HG02759 (cell line): ENCODE measurements at regions not wholly inside any gene's neighbourhood (a gene's known extent, or its start where the extent isn't known, plus 50 kb on each side); places are given as distances from the start of the nearest gene placed in this dataset.

Experiments
- ATAC-seq: cut with Tn5 transposase; IDR thresholded peaks from one replicate; pipeline ENCODE4 v1.9.1; 2021; ENCODE audit warnings: mild to moderate bottlenecking, moderate library complexity; ENCODE audit not compliant: unreplicated experiment

DNA sequence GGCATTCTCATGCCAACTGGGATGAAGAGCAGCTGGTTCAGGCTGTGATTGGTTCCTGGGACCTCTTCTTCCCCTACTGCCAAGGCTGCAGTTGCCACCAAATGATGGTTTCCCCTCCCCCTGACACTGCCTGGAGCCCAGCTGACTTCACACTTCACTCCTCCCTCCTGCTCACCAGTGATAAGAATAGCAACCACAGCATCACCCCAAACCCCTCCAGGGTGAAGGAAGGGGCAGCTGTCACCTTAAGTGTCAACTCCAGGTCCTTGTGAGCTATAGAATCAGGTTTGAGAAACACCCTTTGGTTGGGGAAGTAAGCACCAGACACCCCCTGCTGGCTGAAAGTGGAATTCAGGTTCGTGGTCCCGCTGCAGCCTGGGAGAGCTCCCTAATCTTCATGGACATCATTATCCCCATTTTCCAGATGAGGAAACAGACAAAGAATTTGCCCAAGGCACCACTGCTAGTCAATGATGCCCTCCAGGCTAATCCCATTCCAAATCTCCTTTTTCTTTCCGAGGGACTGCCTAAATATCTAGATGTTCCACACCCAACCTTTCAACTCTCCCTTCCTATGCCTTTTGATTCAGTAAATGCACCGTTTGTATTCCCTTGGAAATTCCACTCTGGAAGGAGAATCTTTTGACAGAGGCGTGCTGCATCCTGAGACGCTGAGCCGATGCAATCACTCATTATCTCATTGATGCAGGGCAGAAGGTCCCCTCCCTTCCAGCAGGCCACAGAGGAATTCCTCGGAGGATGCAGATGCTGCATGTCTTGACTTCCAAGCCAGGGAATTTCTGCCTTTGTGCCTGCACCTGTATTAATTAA is 50.6 kb upstream of the UQCRFS1 start:
- ATAC-seq = peak; percentile 66

DNA sequence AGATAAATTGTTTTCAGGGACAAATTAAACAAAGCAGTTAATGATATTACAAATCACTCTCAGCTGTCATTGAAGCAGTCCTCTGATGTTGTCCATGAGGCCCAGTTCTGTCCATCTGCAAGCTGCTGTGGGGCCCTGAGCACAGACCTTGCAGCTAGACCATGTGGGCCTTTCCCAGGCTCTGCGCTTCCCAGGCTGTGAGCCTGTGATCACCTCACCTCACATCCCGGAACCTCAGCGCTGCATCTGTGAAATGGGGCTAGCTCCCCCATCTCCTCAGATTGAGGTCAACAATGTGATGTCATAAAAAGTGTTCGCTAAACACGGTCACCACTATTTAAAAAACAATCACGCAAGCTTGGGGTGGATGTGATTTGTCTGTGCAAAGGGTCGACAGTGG is 51.9 kb upstream of the UQCRFS1 start:
- no peak for ATAC-seq

DNA sequence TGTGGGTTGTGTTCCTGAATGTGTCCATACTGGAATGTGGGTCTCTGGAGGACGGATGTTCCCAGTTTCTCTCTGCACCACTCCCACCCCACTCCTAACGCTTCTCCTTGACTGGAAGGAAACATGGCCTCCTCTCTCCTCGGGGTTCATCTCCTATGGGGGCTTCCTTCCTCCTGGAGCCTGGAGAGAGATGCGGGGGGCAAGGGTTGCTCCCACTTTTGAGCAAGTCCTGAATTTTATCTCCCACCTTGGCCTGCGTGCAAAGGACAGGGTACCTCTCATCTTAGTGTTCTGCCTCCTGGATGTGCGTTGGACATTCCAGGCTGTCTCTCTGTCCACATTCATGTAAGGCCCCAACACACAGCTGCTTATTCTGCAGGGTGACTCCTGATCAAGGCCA is 52.5 kb upstream of the UQCRFS1 start:
- ATAC-seq = no peak

DNA sequence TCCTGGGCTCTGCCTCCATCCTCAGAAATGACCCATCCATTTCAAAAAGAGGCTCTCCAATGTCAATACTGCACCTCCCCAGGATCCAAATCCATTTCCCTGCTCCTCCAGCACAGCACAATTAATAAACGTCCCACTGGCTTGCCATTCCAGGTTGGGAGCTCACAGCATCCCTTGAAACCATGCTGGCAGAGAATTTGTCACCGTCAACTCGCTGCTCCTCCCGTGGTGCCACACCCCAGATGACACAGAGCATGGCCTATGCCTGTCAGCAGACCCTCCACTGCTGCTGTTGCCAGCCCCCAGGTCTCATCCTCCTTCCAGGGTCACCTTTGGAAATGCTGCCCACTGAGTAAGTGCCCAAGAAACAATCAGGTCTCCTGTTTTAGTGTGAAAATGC is 53.0 kb upstream of the UQCRFS1 start:
- no peak for ATAC-seq

DNA sequence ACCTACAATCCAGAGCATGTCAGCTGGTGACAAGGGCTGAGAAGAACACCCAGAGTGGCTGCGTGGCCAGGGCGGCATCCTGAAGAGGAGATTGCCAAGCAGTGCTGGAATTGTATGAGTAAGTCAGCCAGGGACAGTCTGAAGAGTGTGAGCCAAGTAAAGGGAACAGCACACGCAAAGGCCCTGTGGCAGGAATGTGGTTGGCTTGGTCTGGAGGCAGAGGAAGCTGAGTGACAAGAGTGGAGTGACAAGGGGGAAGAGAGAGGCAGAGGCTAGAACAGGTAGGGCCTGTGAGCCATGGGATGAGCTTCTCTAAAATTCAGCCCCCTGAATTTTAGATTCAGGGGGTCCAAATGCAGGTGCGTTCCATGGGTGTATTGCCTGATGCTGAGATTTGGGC is 53.7 kb upstream of the UQCRFS1 start:
- ATAC-seq = no peak

DNA sequence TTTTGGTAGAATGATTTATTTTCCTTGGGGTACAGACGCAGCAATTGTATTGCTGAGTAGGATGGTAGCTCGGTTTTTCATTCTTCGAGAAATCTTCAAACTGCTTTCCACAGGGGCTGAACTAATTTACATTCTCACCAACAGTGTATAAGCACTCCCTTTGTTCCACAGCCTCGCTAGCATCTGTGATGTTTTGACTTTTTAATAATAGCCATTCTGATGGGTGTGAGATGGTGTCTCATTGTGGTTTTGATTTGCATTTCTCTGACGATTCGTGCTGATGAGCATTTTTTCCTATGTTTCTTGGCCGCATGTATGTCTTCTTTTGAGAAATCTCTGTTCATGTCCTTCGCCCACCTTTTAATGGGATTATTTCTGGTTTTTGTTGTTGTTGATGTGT is 54.8 kb upstream of the UQCRFS1 start:
- no peak for ATAC-seq

DNA sequence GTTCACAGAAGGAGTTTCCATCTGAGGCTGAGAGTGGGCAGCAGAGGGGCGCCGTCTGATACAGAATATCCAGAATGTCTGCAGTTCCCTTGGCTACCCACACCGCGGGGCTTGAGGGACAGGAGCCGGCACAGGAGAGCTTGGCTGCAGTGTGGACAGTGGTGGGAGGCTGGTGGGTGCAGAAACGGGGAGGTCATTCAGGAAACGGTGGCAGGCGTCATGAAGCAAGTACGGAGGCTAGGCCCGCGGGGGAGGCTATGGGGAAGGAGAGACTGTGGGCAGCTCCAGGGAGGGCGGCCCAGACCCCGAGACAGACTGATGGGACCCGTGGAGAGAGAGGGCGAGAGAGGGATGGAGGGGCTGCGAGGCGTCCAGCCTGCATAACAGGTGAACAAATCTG is 55.2 kb upstream of the UQCRFS1 start:
- ATAC-seq = no peak

DNA sequence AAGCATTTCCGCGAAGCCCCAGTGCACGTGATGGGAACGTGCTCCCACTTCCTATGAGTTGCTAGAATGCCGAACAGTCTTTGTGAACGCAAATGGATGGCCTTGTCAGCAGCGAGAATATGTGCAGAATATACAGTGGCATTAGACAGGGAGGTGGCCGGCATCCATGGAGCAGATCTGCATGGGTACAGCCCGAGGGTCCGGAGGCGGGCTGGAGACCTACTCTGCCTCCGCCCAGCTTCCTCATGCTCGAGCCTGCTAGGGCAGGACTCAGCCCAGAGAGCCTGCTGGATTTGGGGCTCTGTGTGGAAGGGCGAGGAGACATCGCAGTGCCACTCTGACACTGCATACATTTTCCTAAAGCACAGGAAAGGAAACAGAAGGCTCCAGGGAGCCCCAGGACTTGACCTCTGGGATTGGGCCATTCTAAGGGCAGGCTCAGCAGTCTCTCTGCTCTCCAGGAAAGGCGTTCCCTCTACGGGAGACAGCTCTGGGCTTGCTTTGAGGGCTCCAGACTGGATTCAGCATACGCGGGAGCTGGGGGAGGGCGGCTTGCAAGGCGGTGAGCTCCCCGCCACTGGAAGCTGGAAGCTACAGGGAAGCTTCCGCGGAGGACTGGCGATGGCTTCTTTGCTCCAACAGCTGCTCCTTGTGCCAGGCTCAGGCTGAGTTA is 55.9 kb upstream of the UQCRFS1 start:
- no peak for ATAC-seq

DNA sequence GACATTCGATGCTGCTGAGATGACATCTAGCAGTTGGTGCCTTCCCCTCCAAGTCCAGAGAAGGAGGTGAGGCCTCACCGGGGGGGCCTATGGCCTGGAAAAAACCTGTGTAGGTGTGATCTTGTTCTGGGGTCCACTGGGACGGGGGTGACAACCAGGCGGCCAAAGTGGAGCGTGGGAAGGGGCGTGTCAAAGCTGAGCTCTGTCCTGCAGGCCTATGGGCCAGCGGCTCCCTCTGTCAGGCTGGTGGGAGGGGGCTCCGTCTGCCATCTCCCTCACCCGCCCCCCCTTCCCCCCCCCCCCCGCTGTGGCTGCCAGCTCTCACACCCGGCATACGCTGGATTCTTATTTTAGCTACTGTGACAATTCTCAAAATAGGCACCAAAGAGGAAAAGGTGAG is 56.7 kb upstream of the UQCRFS1 start:
- ATAC-seq = no peak

DNA sequence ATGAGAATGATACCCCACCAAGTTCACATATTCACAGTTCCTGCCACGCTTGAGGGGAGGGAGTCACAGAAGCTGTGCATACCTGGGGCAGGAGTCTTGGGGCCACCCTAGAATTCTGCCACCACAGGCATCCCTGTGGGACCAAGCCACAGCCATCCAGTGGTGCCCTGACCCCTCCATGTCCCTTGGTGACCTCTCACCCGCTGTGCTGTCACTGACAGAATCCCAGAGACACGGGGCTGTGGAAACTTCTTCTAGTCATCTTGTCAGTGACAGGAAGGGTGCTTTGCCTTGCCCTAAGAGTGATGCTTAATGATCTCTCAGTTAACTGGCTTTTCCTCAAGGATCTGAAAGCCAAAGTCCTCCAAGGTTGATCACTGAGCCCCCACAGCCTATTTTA is 58.4 kb upstream of the UQCRFS1 start:
- ATAC-seq = no peak

DNA sequence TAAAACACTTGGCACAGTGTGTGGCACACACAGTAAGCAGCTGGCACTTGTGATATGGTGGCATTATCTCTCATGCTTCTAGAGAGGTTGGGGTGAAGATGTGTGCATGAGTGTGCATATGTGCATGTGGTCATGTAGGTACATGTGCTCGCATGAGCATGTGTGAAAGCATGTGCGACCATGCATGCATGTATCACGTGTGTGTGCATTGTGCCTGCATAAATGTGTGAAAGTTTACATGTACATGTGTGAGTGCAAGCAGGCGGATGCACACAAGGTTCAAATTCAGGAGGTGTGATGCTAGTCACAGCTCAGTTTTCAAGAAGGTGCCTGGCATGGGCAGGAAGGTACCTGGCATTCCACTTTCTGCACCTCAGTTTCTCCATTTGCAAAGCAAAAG is 59.0 kb upstream of the UQCRFS1 start:
- no peak for ATAC-seq

DNA sequence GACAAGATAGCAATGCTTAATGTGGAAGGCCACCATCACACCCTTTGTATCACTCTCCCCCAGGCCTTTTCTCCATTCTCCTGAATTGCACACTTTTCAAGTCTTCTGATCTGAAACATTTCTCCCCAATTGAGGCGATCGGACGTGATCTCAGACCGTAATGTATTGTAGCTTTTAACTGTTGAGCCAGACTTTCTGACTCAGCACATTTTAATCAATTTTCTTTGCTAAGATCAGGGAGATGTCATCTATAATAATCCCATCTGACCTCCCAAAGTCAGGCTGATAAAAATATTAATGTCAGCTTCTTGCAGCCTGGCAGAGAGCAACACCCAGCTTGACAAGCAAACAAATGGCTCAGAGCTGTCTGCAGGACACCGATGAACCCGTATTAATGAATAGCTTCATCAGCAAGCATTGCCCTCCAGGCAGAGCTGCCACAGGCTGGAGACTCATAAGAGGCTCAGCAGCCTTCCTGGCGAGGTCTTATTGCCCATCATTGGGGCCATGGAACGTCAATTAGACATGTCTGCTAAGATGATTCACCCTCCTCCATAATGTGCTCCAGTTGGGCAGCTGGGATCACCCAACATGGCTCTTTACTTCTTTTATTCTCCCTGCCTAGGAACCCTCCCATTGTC is 60.2 kb upstream of the UQCRFS1 start:
- ATAC-seq = no peak

DNA sequence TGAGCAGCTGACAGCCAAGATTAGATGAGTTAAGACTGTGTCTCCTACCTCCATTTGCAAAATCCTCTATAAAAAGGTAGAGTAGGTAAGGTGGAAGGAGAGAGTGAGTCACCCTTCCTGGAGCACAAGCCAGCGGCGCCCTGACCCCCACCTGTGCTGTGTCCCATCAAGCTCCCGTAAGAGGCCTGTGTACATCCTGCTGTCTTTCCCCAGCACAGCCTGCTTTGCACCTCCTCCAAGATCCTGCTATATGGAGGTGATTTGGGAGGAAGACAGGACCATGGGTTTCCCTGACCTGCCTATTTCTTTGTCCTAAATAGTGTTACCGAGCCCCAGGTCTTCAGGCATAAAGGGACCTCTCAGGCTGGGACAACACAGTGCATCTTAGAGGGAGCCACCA is 62.3 kb upstream of the UQCRFS1 start:
- no peak for ATAC-seq

DNA sequence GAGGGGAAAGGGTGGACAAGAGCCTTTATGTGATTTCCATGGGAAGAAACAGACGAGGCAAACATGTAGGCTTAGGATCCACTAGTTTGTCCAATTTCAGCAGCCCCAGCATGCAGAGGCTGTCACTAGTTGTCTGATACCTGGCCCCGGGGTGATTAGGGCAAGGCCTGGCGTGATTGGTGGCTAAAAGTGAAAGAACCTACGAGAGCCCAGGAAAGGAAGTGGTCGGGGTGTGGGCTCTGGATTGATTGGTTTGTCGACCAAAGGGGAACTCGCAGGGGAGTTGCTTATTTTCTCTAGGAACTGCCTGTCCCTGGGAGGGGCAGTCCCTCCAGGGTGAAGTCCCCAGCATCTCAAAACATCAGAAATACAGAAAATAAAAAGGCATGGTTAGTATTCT is 64.2 kb upstream of the UQCRFS1 start:
- ATAC-seq = peak; percentile 99

DNA sequence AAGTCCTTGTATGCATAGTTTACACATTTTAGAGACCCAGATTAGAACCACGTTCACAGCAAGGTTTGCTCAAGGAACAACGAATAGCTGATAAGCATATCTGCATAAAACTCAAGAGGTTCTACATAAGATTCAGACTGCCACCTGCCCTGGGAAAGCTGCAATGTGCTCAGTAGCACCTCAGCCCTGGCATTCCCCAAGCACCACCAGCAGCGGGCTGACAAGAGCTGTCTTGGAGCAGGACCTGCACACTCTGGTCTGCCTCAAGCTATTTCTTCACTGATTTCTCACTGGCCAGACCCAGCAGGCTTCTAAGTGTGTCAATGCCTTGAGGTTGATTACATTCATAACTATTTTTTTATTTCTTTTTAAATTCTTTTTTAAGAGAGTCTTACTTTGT is 65.8 kb upstream of the UQCRFS1 start:
- ATAC-seq = no peak

DNA sequence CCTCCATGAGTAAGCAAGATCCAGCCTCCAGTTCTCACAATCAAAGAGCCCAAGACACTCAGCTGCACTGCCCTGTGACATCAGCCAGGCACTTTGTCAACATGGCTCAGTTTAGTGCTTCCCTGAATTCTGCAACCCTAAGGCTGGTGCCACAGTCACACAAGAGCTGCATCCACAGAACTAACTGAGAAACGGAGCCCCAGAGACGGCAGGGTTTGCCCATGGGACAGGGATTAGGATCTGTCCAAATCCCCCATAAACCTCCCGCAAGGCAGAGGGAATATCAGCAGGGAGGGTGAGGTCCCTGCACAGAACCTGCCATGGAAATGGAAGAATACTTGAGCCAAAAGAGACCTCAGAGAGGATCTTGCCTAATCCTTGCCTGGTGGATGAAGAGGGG is 70.4 kb upstream of the UQCRFS1 start:
- no peak for ATAC-seq

DNA sequence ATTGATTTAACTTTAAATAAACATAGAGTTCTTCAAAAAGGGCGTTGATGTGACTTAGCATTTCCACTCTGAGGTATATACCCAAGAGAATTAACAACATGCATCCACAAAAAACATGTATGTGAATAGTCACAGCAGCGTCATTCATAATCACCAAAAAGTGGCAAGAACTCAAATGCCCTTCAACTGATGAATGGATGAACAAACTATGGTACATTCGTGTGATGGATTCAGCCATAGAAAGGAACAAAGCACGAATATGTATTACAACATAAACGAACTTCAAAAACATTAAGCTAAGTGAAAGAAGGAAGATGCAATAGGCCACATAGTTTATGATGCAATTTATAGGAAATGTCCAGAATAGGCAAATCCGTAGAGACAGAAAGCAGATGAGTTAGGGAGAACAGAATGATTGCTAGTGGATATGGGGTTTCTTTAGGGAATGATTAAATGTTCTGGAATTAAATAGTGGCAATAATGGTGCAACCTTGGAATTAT is 72.3 kb upstream of the UQCRFS1 start:
- no peak for ATAC-seq

DNA sequence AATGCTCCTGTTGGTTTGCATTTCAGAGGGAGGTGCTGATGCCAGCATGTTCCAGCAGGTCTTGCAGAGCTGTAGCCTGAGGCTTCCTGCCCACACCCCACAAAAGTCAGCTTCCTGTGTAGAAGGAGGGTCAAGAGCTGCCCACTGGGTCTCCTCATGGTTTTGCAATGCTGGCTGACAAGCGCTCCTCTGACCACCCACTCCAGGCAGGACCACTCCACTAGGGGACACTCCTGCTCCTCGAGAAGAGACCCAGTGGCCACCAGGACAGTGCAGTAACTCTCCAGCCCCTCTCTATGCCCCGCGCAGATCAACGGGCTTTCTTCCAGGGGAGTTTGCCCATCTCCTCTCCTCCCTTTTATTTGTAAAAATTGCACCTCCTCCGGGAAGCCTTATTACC is 72.9 kb upstream of the UQCRFS1 start:
- ATAC-seq = no peak

DNA sequence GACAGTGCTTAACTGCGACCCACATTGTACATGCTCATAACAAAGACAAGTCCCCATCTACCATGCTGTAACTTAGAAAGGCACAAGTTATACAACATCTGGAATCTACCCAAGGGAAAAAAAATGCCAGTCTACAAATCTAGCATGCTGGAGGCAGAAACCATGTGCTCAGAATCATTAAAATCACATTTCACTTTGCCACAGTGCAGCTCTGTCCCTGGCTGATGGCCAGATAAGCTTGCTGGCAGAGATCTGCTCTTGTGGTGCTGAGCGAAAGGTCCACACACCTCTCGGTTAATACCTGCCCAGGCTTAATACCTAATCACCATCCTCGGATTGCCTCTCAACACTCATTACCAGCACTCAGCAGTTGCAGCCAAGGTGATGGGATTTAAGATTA is 74.1 kb upstream of the UQCRFS1 start:
- no peak for ATAC-seq

DNA sequence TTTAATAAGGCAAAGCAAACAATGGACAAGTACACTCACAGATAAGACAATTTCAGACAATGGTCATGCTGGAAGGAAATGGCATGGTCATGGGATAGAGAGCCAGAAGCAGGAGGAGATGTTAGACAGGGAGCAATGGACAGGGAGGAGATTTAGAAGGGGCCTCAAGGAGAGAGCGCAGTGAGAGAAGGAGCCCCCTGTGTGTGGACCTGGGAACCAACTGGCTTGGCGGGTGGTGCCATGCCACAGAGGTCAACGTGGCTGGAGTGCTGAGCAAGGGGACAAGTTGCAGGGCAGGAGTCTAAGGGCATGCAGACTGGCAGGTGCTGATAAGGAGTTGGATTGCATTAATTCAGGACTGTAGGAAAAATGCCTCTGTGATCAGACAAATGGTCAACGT is 75.3 kb upstream of the UQCRFS1 start:
- no peak for ATAC-seq

DNA sequence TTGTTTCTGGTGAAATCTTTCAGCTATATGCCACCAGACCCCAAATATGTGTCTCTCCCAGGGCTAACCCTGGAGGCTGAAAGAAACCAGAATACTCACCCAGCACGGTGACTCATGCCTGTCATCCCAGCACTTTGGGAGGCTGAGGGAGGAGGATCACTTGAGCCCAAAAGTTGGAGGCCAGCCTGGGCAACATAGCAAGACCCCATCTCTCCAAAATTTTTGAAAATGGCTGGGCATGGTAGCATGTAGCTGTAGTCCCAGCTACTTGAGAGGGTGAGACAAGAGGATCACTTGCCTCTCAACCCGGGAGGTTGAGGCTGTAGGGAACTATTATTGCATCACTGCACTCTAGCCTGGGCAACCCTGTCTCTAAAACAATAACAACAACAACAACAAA is 76.1 kb upstream of the UQCRFS1 start:
- no peak for ATAC-seq

DNA sequence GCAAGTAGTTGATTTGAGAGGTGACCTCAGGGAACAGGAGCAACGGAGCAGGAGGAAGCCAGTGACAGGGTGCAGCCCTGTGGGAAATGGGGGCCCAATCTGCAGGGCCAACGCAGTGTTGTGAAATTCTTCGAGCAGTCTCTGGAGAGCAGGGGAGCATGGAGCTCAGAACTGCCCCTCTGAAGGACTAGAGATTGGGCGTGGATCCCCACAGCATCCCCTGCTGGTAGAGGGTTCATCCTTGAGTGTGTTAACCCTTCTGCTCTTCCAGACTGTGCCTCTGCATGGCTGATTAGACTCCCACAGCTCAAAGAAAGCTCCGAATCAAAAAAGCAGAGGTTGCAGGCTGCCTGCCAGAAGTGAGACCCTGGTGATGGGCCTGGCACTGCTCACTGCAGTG is 77.9 kb upstream of the UQCRFS1 start:
- ATAC-seq = no peak
